Mucosa of descending colon (tissue), 3 donors: ENCODE measurements at regions not wholly inside any gene's neighbourhood (a gene's known extent, or its start where the extent isn't known, plus 50 kb on each side); places are given as distances from the start of the nearest gene placed in this dataset.

Experiments used
- ATAC-seq: fragments of 200-7000 bp; cut with Tn5 transposase; one replicate; pipeline ENCODE4 v1.9.1; 2020; ENCODE audit warnings: mild to moderate bottlenecking, moderate library complexity
- DNase-seq, 3 donors: peaks; one replicate each; pipeline ENCODE4 v3.0.0-alpha.2; 2020
- H3K36me3 ChIP-seq: fragments of 200-600 bp; one replicate; pipeline ENCODE4 v1.8.0; 2021; ENCODE audit warnings: low read depth, mild to moderate bottlenecking
- H3K4me1 ChIP-seq: fragments of 200-600 bp; one replicate; pipeline ENCODE4 v1.8.0; 2021; ENCODE audit warnings: low read depth, mild to moderate bottlenecking
- H3K4me3 ChIP-seq: fragments of 200-600 bp; one replicate; pipeline ENCODE4 v1.8.0; 2021; ENCODE audit warnings: mild to moderate bottlenecking
- H3K9me3 ChIP-seq: fragments of 200-600 bp; one replicate; pipeline ENCODE4 v1.8.0; 2021; ENCODE audit warnings: mild to moderate bottlenecking
- CTCF ChIP-seq: fragments of 200-600 bp; IDR thresholded peaks from one replicate; pipeline ENCODE4 v1.8.0; 2022; ENCODE audit warnings: antibody characterized with exemption, mild to moderate bottlenecking
- intact Hi-C, 2 donors: fragments of 100-400 bp; cut with DNase I in 1 of 2; cut with micrococcal nuclease in 1 of 2; formaldehyde crosslinking; loops; one replicate each; pipeline versions ENCODE4 v1.11.0 to v1.11.1; 2022; cut with DNase I, micrococcal nuclease
- donor health status: DM: no; HTN: no; CAD: no; lungs with moderate emphysema.
- donor health status: DM: no; HTN: no; CAD: no.
- donor health status: DM: no; HTN: yes; CAD: no.

- intact Hi-C loops, result no loop called here
- ATAC-seq (no peak), DNase-seq (no peak)
- H3K4me1 ChIP-seq, result no peaks in the 10 kb centered on the region
- H3K36me3 ChIP-seq, result no peaks in the 10 kb centered on the region
- TF ChIP-seq CTCF, result no peak
- no peak overlapping the region for H3K4me3 ChIP-seq
- no peaks in the 10 kb centered on the region for H3K9me3 ChIP-seq
These were observed 348.3 kb downstream of the BCKDHB start for GRCh38 chr6:80454661-80455365.

GRCh38 chr6:80454197-80454596 is 347.7 kb downstream of the BCKDHB start:
- TF ChIP-seq CTCF, result no peak
- no peak for ATAC-seq

DNA sequence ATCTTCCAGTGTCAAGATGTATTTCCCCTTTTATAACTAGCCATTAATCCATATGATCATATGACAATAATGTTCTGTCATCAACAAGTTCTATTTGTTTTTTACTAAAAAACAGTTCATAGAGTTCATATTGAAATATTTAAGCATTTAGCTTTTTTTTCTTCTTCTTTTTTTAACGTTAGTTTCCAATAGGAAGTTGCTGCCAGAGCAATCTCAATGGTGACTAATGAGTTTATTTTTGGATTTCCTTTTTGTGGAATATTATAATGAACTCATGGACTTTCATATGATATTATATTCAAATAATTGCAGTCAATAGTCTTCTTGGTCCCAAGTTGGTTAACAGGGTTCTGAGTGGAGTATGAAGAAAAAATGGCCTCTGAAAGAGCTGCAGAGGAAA is 343.3 kb downstream of the BCKDHB start:
- Histone ChIP-seq H3K9me3 (peaks cover 4% of the 10 kb centered on the region), H3K36me3 (no peaks in the 10 kb centered on the region)
- no peak for ATAC-seq

More at GRCh38 chr6:80454197-80454596, 347.7 kb downstream of the BCKDHB start:
- H3K9me3 ChIP-seq, result no peaks in the 10 kb centered on the region
- DNase-seq, result no peak
- no peaks in the 10 kb centered on the region for H3K36me3 ChIP-seq
- intact Hi-C loops, result no loop called here
- no peak overlapping the region for H3K4me3 ChIP-seq
- H3K4me1 ChIP-seq, result no peaks in the 10 kb centered on the region

DNA sequence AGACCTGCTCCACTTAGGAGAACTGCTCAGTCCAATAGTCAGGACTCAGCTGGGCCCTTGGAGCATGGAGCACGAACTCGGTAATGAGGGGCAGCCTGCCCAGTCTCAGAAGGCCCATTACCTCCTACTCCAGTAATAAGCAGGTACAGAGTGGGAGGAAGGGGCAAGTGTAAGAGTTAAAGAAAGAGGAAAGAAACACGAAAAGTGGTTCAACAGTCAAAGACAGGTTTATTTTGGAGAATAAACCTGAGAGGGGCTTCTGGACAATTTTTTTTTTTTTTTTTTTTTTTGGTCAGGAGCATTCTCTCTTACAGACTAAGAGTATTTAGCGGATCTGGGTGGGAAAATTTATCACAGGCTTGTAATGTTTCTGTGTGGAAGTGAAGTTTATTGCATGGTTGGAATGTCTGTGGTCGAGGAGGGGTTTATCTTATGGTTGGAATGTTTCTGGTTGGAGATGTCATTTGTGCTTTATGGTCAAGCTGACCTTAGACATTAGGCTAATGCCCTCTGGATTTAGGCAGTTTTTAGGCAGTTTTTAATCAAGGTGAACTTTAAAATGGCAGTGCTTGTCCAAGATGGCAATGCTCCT is 340.1 kb downstream of the BCKDHB start:
- DNase-seq, result no peak
- H3K9me3 ChIP-seq, result peaks cover 4% of the 10 kb centered on the region
- no peak for TF ChIP-seq CTCF

More for the DNA sequence above, 343.3 kb downstream of the BCKDHB start:
- DNase-seq, result no peak
- TF ChIP-seq CTCF, result no peak
- intact Hi-C loops, result no loop called here
- Histone ChIP-seq H3K4me3 (no peak overlapping the region), H3K4me1 (no peaks in the 10 kb centered on the region)

GRCh38 chr6:80445751-80446150 is 339.3 kb downstream of the BCKDHB start:
- DNase-seq (no peak), ATAC-seq (no peak)
- peaks cover 4% of the 10 kb centered on the region for H3K9me3 ChIP-seq
- intact Hi-C loops, result no loop called here
- H3K36me3 ChIP-seq, result no peaks in the 10 kb centered on the region
- no peak overlapping the region for H3K4me3 ChIP-seq
- TF ChIP-seq CTCF, result no peak
- no peaks in the 10 kb centered on the region for H3K4me1 ChIP-seq

More for the DNA sequence above, 340.1 kb downstream of the BCKDHB start:
- intact Hi-C loops, result no loop called here
- no peak overlapping the region for H3K4me3 ChIP-seq
- H3K4me1 ChIP-seq, result no peaks in the 10 kb centered on the region
- H3K36me3 ChIP-seq, result no peaks in the 10 kb centered on the region
- ATAC-seq, result no peak
